NT2/D1 (cell line): ENCODE measurements at regions not wholly inside any gene's neighbourhood (a gene's known extent, or its start where the extent isn't known, plus 50 kb on each side); places are given as distances from the start of the nearest gene placed in this dataset.
A peak's percentile ranks its signal among the peaks of the same experiment; 100 is the strongest.
"Not testable (repeated sequence)": the region's sequence is repeated elsewhere in the genome, so short reads cannot be mapped to it uniquely, and the experiment has no call there.

Experiments used
- DNase-seq: peaks from one replicate; pipeline ENCODE4 v3.0.0-alpha.2; 2011; ENCODE audit warnings: low read depth, low spot score
- H3K27me3 ChIP-seq: 2 replicates; pipeline ENCODE4 v1.6.0; 2011; ENCODE audit warnings: mild to moderate bottlenecking; ENCODE audit not compliant: insufficient read length, insufficient read depth
- H3K36me3 ChIP-seq: 2 replicates; pipeline ENCODE4 v1.6.1; 2011; ENCODE audit warnings: mild to moderate bottlenecking, low read length, mixed read lengths; ENCODE audit not compliant: insufficient read depth, insufficient read length
- H3K4me1 ChIP-seq: 2 replicates; pipeline ENCODE4 v1.5.1; 2011; ENCODE audit not compliant: insufficient read depth, insufficient read length
- H3K4me3 ChIP-seq: 2 replicates; pipeline ENCODE4 v1.5.1; 2011; ENCODE audit warnings: low read depth; ENCODE audit not compliant: insufficient read length
- H3K9ac ChIP-seq: 2 replicates; pipeline ENCODE4 v1.6.0; 2011; ENCODE audit warnings: low read depth; ENCODE audit not compliant: insufficient read length
- H3K9me3 ChIP-seq: 2 replicates; pipeline ENCODE4 v1.5.1; 2011; ENCODE audit warnings: mild to moderate bottlenecking, low read length; ENCODE audit not compliant: insufficient read depth

- not testable (repeated sequence) for H3K27me3 ChIP-seq, DNase-seq, H3K4me1 ChIP-seq, H3K9ac ChIP-seq, H3K36me3 ChIP-seq, H3K4me3 ChIP-seq, H3K9me3 ChIP-seq
Measured at GRCh38 chr1:85520826-85521820, 56.2 kb upstream of the DDAH1 start.

DNA sequence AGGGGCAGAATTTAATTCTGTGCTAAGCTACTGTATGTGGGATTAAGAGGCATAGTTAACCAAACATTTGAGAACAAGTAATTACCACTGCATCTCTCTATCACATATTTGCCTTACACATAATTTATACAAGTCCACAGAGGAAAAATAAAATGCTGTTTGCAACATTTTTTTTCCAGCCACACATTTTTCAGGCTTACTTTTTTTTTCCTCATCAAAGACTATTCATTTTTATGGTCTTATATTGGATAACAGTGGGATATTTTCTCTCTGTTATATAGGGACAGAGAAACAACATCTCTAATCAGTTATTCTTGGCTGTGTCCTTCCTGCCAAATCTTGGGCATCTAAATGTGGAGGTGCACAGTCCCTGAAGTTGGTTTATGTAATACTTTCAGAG lies 57.5 kb upstream of the DDAH1 start:
- H3K27me3 ChIP-seq, H3K4me3 ChIP-seq, H3K4me1 ChIP-seq, H3K9ac ChIP-seq, DNase-seq, H3K9me3 ChIP-seq, H3K36me3 ChIP-seq: not testable (repeated sequence)

DNA sequence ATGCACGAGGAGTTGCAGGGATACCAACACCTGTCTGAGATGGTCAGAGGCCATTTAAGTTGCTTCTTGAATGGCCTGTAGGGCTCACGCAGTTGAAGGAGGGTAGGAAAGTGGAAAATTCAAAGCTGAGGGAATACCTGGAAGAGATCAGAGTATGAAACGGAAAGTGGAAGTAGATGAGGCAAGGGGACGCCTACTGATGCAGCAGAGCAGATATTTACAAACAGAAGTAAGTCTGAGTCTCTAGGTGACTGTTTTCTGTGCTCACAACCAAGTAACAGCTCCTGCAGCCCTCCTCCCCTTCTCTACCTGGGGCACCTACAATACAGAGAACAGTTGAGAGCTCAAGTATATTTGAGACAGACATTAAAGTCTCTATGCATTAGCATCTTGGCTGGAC lies 57.5 kb upstream of the CCN1 start:
- not testable (repeated sequence) for H3K36me3 ChIP-seq

DNA sequence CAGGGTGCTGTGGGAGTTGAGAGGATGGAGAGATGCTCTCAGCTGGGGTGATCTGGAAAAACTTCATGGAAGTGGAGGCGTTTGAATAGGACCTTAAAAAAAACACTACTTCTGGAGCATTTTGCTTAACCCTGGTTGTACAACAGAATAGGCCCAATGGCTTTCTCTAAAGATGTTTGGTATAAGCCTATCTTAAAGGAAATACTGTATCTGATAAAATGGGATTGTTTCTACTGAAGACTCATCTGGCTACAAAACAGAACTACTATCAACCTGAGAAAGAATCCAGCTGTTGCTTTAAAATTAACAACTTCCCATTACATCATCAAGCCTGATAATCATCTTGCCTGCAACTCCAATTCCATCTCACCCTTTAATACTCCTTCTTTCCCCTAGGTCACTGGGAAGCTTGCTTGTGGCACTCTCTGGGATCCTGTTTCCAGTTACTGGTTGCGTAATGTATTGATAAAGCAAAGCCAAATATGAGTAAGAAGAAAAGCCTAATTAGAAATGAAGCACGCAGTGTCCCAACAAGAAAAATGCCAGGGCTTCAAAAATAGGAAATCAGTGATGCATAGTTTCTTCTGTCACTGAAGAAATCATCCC lies 56.2 kb upstream of the CCN1 start:
- not testable (repeated sequence) for H3K9ac ChIP-seq, DNase-seq, H3K36me3 ChIP-seq, H3K9me3 ChIP-seq, H3K4me1 ChIP-seq, H3K27me3 ChIP-seq, H3K4me3 ChIP-seq

More for the DNA sequence above, 57.5 kb upstream of the CCN1 start:
- H3K9me3 ChIP-seq, DNase-seq, H3K27me3 ChIP-seq, H3K4me3 ChIP-seq, H3K4me1 ChIP-seq, H3K9ac ChIP-seq: not testable (repeated sequence)

DNA sequence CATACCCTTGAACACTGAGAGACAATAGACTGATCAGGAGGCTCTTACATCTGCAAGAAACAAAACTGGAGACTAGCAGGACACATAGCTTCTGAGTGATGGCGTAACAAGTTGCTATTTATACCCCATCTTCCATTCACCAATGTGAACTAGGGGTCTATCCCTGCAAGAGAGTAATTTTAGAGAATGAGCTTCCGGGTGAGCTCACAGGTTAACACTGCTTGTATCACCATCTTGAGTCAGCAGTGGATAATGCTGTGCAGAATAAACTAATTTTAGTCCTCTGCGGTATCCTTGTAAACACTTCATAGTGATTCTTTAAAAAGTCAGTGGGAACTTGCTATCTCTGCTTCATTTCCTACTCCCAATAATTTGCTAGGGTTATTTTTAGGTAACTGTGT lies 55.0 kb upstream of the CCN1 start:
- not testable (repeated sequence) for H3K27me3 ChIP-seq, H3K4me3 ChIP-seq, DNase-seq, H3K36me3 ChIP-seq, H3K9ac ChIP-seq, H3K4me1 ChIP-seq, H3K9me3 ChIP-seq

DNA sequence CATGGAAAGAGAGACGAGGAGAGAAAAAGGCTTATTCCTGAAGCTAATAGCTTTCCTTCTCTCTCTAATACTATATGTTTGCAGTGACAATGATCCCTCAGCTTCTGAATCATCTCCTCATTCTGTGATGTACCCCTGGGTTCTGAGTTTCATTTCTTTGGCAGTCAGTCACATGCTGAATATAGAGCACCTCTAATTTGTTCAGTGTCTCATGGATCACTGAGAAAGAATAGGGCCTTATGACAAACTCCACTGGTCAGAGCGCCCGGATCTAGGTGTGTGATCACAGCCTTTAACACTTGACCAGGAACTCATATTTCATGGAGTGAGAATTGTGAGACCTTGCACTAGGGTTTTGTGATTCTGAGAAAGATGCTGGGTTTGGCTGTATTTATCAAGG lies 54.3 kb upstream of the CCN1 start:
- H3K4me1 ChIP-seq, H3K36me3 ChIP-seq, H3K4me3 ChIP-seq, H3K27me3 ChIP-seq, DNase-seq, H3K9me3 ChIP-seq, H3K9ac ChIP-seq: not testable (repeated sequence)

DNA sequence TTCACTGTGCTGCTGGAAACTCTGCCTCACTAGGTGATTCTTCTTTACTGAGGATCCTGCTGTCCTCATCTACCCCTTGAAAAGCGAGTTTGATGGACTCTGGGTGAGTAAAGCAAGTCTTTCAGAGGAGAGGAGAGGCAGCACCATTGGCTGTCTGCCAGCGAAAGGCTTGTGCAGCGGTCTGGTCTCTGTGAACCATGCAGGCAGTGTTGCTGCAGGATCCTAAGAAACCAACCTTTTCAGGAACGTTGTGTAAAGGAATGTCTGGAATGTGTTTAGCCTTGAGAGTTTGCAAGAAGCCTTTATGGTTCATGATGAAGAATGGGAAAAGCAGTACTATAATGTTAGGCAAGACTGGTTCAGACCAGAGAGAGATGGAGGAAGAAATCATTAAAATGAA lies 53.4 kb upstream of the CCN1 start:
- not testable (repeated sequence) for H3K36me3 ChIP-seq, H3K9me3 ChIP-seq, H3K4me3 ChIP-seq, H3K27me3 ChIP-seq, H3K9ac ChIP-seq, H3K4me1 ChIP-seq
- peak; percentile 55 for DNase-seq
